ENCODE measurements at regions not wholly inside any gene's neighbourhood (a gene's known extent, or its start where the extent isn't known, plus 50 kb on each side); places are given as distances from the start of the nearest gene placed in this dataset.
"Not testable (repeated sequence)": the region's sequence is repeated elsewhere in the genome, so short reads cannot be mapped to it uniquely, and the experiment has no call there.

DNA sequence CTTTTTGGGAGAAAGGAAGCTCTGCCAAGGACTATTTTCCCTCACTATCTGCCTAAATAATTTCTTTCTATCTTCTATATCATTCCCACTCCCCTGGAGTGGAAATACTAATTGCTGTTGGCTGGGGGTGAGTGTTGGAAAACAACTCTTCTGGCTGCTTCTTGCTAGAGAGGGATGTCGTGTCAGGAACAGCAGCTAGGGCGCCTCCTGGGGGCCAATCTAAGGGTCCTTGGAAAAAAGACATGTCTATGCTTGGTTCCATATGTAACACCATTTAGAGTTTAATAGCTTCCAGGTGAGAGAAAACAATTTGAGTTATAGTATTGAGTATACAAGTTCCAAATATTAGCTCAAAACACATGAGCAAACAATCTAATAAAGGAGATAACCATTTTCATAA lies 111.3 kb downstream of the MAGEE1 start:
- H3K9me3 ChIP-seq (ENCODE audit: low read depth), result no peaks in the 10 kb centered on the region
- H2AFZ ChIP-seq, result no peak overlapping the region
- no peak for DNase-seq (ENCODE audit: low spot score)
- H3K4me3 ChIP-seq, result no peak overlapping the region
- no peaks in the 10 kb centered on the region for H3K27me3 ChIP-seq
- no peak overlapping the region for H3K4me2 ChIP-seq
- H3K9me2 ChIP-seq (replicated peaks; ENCODE audit: insufficient read depth), result no peaks in the 10 kb centered on the region
- no peak overlapping the region for H3K27ac ChIP-seq
- no peak for TF ChIP-seq EZH2 (IDR thresholded peaks at IDR 0.05; ENCODE audit: borderline replicate concordance)
- no peak for TF ChIP-seq EZH2phosphoT487 (IDR thresholded peaks at IDR 0.05; ENCODE audit: low read depth, severe bottlenecking, unreplicated experiment)
- TF ChIP-seq CTCF (IDR thresholded peaks at IDR 0.05; ENCODE audit: poor library complexity), result no peak
- no peaks in the 10 kb centered on the region for H4K20me1 ChIP-seq (ENCODE audit: insufficient read depth, poor library complexity, severe bottlenecking)
- H3K4me1 ChIP-seq (ENCODE audit: insufficient read depth), result no peaks in the 10 kb centered on the region
- 33% methylated on average over 2 of the region's 2 CpGs for WGBS (ENCODE audit: low lambda C conversion rate, missing lambda C conversion rate)
- no peaks in the 10 kb centered on the region for H3K79me2 ChIP-seq
- H3K36me3 ChIP-seq (replicated peaks; ENCODE audit: insufficient read depth, low read depth), result no peaks in the 10 kb centered on the region

GRCh38 chrX:76543381-76543780 lies 115.9 kb downstream of the MAGEE1 start:
- not testable (repeated sequence) for H3K9me3 ChIP-seq (ENCODE audit: low read depth); H3K79me2 ChIP-seq; H3K27me3 ChIP-seq; H4K20me1 ChIP-seq (ENCODE audit: insufficient read depth, poor library complexity, severe bottlenecking); DNase-seq (ENCODE audit: low spot score); H3K27ac ChIP-seq; H3K4me2 ChIP-seq; H3K9me2 ChIP-seq (replicated peaks; ENCODE audit: insufficient read depth); H3K36me3 ChIP-seq (replicated peaks; ENCODE audit: insufficient read depth, low read depth); H2AFZ ChIP-seq; H3K4me3 ChIP-seq; H3K4me1 ChIP-seq (ENCODE audit: insufficient read depth)

- no peak overlapping the region for H3K27ac ChIP-seq
- no peaks in the 10 kb centered on the region for H4K20me1 ChIP-seq (ENCODE audit: insufficient read depth, poor library complexity, severe bottlenecking)
- no peak overlapping the region for H2AFZ ChIP-seq
- H3K9me3 ChIP-seq (ENCODE audit: low read depth), result no peaks in the 10 kb centered on the region
- H3K9me2 ChIP-seq (replicated peaks; ENCODE audit: insufficient read depth), result no peaks in the 10 kb centered on the region
- no peak for TF ChIP-seq EZH2 (IDR thresholded peaks at IDR 0.05; ENCODE audit: borderline replicate concordance)
- no peak for TF ChIP-seq CTCF (IDR thresholded peaks at IDR 0.05; ENCODE audit: poor library complexity)
- no peak for TF ChIP-seq EZH2phosphoT487 (IDR thresholded peaks at IDR 0.05; ENCODE audit: low read depth, severe bottlenecking, unreplicated experiment)
- H3K36me3 ChIP-seq (replicated peaks; ENCODE audit: insufficient read depth, low read depth), result no peaks in the 10 kb centered on the region
- no peaks in the 10 kb centered on the region for H3K79me2 ChIP-seq
- DNase-seq (ENCODE audit: low spot score), result no peak
- 70% methylated on average over 3 of the region's 3 CpGs for WGBS (ENCODE audit: low lambda C conversion rate, missing lambda C conversion rate)
- H3K27me3 ChIP-seq, result no peaks in the 10 kb centered on the region
- H3K4me1 ChIP-seq (ENCODE audit: insufficient read depth), result no peaks in the 10 kb centered on the region
- H3K4me2 ChIP-seq, result no peak overlapping the region
- no peak overlapping the region for H3K4me3 ChIP-seq
These were observed 122.5 kb downstream of the MAGEE1 start for GRCh38 chrX:76550016-76550415.

DNA sequence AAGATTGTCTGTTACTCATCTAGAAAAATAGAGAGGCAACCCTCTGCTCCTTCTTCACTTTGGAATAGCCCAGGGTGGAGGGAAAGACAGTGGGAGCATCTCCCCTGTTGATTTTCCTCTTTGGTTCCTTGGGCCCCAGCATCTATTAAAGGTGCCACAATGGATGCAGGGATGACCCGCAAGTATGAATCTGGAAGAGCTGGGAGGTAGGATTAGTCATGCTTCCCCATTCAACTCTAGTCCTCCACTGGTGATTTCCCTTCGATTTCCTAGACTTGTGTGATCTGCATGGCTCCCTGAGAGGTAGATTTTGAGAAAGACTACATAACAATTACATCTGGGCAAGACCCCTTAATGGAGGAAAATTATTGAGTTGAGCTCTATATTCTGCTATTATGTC lies 127.8 kb downstream of the MAGEE1 start:
- Histone ChIP-seq H3K4me2 (no peak overlapping the region), H3K9me3 (ENCODE audit: low read depth) (no peaks in the 10 kb centered on the region), H3K9me2 (replicated peaks; ENCODE audit: insufficient read depth) (no peaks in the 10 kb centered on the region), H3K4me3 (no peak overlapping the region), H3K27ac (no peak overlapping the region), H3K79me2 (no peaks in the 10 kb centered on the region), H3K36me3 (replicated peaks; ENCODE audit: insufficient read depth, low read depth) (no peaks in the 10 kb centered on the region), H3K27me3 (no peaks in the 10 kb centered on the region), H2AFZ (no peak overlapping the region), H3K4me1 (ENCODE audit: insufficient read depth) (no peaks in the 10 kb centered on the region), H4K20me1 (ENCODE audit: insufficient read depth, poor library complexity, severe bottlenecking) (no peaks in the 10 kb centered on the region)
- TF ChIP-seq EZH2phosphoT487 (IDR thresholded peaks at IDR 0.05; ENCODE audit: low read depth, severe bottlenecking, unreplicated experiment) (no peak), CTCF (IDR thresholded peaks at IDR 0.05; ENCODE audit: poor library complexity) (no peak)
- no peak for DNase-seq (ENCODE audit: low spot score)
- 80% methylated on average over 2 of the region's 2 CpGs for WGBS (ENCODE audit: low lambda C conversion rate, missing lambda C conversion rate)
